GM21515 (cell line): ENCODE measurements at regions not wholly inside any gene's neighbourhood (a gene's known extent, or its start where the extent isn't known, plus 50 kb on each side); places are given as distances from the start of the nearest gene placed in this dataset.

ENCODE experiments used
- ATAC-seq: cut with Tn5 transposase; IDR thresholded peaks from one replicate; pipeline ENCODE4 v1.9.1; 2021; ENCODE audit not compliant: unreplicated experiment

DNA sequence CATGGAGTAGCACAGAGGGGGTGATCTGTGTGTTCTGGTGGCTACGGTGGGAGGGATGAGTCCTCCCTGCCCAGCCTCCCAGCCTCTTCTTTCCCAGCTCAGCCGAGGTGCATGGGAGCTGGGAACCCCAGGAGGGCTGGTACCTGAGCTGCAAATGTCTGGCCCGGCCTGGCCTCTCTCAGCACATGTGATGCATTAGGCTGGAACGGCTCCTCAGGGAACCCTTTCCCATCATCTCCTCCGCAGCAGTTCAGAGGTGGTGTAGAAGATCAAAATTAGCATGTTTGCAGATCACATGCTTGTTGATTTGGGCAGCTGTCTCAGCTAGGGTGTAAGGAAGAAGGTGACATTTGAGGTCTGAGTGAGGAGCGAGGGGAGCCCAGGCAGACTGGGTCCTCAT, 126.6 kb downstream of the EMX2 start:
- ATAC-seq, result no peak

DNA sequence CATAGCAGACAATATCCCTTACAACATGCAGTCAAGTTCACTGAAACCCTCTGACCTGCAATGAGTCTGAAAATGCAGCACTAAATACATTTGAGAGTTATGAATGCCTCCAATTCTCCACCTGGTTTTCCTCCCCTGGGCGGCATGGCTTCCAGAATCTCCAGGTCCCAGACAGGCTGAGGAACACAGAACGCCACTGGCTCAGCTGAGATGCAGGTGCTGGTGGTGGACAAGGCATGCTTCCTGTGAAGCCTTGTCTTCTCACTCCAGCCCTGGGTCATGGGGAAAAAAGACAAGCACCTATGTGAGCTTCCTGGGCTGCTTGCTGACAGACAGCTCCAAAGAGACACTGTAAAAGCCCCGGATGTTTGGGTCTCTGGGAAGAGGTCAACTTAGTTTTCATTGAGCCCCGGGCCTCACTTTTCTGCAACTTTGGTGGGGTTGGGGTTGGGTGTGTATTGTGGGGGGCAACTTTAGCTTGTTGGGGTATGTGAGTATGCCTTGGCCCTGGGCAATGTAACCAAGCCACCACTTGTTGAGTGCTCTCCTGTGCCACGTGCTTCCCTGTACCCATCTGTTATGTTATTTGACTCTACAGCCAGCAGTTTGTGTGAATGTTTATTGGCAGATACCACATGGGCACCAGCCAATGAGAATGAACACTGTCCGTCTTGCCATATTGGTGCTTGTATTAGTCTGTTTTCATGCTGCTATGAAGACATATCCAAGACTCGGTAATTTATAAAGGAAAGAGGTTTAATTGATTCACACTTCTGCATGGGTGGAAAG, 127.8 kb downstream of the EMX2 start:
- ATAC-seq, result no peak

DNA sequence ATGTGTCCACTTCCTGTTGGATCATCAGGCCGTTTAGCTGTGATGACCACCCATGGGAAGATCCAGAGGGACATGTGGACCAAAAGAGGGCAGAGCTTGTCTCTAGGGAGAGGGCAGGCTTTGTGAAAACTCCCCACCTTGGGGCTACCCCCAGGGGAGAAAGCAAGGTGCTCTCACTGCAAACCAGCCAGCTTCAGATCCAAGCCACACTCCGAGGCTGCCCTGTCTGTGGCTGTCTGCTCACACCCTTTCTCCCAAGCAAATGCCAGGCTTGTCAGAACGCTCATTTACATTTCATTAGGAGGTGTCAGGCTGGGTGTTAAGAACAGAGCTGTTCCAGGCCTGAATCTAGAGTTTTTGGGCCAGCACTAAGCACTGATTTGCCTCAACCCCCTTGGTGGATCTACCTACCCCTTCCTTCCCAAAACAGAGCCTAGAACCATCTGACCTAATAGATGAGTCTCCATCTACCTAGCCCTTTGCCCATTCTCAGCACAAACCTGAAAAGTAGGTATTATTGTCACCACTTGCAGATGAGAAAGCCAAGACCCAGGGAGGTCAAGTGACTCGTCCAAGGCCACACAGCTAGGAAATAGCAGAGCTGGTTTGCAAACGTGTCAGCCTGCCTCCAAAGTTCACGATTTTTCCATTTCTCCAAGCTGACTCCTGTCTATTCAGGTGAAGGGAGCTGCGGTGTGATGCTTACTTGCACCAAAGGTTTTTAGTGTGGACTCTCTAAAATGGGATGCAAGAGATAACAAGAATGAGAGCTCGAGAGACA, 130.9 kb downstream of the EMX2 start:
- ATAC-seq, result no peak

DNA sequence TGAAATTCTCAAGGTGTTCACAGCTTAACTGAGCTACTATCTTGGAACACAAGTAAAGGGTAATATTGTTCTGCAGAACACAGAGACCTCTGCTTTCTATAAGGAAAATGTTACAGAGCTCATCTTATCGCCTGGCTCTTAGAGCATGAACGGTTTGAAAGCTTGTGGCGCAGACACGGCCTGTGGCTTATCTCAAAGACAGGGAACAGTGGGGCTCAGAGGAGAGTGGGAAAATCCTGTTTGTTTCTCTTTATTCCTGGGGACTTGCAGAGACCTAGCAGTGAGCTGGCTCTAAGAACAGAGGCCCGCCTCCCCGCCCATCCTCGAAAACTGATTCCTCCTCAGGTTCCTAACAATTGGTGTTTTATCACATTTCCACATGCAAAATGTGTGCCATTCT, 131.7 kb downstream of the EMX2 start:
- ATAC-seq, result no peak

DNA sequence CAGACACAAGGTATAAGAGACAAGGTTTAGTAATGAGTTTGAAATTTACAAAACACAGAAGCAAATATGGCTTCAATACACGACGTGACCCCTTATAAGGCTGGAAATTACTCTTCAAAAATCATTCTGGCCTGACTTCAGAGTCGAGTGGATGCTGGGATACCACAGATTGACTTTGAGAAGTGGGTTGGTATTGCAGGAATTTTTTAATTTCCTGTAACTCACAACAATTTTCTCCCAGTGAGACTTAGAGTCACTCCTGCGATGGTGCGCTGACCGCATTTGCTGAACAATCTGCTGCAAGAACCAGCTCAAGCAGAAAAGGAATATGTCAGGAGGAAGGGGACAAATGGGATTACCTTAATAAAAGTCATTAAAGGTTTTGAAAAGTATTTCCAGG, 132.1 kb downstream of the EMX2 start:
- ATAC-seq, result no peak

DNA sequence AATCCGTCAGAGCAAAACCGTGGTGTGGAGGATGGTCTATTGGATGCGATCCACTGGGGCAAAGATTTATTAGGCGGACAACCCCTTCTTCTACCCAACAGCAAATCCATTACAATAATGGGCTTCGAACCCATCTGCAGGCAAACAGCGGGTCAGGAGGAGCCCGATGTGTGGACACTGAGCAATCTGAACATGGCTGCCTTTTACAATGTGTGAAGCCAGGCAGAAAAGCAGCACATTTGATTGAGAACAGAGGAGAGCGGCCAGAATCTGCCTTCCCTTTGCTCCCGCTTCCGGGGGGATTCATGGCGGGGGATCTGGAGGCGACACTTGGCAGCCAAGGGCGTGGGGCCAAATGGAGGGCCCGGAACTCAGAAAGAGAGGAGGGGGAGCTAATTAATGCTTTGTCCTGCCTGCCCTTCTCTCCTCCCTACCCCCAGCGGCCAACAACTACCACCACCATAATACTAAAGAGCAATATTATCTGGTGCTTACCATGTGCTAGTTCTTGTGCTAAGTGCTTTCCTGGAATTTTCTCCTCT, 133.0 kb downstream of the EMX2 start:
- ATAC-seq, result no peak

DNA sequence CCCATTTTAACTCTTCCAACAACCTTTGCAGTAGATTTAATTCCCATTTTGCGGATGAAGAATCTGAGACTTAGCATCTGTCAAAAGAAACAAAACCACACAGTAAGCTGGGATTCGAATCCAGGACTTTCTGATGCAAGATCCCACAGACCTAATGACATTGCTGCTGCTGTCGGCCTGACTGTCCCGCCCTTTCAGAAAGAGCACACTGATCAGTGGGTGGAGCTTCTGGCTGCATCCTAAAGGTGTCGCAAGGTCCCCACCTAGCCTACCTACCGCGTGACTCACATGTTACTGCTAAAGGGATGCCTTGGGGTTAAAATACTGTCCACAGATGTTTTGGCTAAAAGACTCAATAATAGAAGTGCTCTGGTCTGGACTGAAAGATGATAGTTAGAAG, 134.7 kb downstream of the EMX2 start:
- no peak for ATAC-seq

DNA sequence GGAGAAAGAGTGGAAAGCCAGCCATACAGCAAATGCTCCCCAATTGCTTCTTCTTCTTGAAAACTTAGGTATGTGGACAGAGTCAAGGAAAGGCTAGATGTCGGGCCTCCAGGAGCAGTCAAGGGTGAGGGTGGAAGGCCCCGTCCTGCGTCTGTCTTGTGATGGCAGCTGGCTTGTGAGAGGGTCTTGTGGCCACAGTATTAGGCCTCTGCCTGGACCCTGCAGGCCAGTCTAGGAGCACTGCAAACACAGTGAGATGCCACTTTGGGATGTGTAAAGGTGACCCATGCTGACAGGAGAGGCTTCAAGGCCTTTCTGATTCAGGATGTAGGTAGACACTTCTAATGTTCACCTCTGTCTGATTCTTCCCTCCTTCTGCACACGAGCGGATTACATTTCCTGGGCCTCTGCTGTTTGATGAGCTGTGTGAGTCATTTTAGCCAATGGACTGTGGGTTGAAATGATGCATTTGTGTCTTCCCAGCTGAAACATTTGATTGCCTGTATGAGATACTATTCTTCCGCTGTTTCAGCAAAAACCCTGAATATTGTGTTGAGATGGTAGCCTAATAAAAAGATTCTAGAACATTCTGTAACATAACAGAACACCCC, 135.4 kb downstream of the EMX2 start:
- ATAC-seq, result no peak

DNA sequence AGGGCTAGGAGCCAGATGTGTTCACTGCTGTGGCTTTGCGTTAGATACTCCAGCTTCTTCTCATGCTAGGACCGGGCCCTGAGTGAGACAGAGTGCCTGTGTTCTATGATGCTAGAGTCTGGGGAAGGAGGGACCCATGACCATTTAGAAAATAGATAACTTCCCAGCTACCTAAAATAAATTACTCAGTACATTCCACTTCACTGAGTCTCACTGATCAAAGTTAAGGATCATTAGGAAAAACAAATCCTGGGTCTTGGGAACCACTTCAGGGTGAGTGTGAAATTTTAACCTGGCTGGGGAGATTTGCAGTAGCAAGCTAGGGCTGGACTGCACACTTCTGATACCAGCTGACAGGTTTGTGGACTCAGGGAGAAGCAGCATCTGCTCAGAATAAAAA, 138.1 kb downstream of the EMX2 start:
- no peak for ATAC-seq

DNA sequence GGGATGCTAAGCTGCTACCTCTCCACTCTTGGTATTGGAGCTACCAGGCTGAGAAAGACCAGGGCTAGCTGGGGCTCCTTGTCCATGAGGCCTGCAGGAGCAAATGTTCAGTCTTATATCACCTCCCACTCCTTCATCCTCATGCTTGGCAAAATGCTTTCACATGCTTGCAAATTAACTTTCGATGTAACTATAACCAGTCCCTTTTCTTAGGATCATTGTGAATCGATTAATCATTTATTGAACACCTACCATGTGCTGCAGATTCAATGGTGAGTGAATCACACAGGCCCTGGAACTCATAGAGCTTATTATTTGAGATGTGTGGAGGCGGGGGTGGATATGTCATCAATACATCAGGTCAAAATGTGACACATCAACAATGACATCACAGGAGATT, 138.6 kb downstream of the EMX2 start:
- no peak for ATAC-seq

DNA sequence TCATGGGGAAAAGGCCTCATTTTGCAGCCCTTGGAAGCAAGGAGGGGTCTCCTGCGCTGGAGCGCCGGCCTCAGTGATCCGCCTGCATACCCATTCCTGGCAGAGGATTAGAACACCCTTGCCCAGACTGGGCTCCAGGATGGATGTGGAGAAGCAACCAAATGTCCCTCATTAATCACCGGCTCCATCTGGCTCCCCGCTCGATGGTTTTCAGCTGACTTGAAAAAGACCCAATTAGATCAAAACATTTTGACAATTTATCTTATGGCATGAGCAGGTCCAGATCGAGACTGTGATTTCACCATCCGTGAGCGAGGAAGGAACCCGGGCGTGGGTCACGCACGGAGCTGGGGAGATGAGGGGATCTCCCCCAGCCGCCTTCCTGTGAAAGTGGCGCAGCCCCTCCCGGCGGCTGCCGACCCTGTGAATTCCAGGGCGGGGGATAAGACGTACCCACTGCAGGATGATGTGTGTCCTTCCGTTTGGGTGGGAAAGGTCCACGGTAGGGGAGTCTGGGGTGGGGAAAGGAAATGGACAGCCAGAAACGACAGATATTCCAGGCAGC, 141.6 kb downstream of the EMX2 start:
- no peak for ATAC-seq

DNA sequence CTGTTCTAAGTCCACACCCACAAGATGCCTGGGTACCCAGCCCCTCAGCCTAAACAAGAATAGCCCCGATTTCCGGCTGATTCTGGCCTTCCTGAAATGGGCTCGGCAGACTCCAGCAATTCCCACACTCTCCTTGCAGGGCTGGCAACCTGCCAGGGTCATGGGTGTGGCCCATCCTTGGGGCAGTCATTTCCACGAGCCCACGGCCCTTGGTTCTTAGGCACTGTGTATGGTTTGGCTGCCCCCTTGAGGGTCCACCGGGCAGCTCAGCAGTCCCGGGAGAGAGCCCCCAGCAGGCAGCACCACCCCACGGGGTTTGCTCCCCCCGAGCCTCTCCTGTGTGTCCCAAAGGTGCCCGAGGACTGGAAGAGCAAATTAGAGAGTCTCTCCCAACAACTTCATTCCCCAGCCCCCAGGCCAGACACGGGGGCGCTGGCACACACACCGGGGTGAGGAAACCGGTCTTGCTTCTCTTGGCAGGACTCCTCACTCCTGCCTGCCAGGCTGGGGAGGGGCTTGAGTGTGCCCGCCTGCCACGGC, 142.2 kb downstream of the EMX2 start:
- no peak for ATAC-seq

DNA sequence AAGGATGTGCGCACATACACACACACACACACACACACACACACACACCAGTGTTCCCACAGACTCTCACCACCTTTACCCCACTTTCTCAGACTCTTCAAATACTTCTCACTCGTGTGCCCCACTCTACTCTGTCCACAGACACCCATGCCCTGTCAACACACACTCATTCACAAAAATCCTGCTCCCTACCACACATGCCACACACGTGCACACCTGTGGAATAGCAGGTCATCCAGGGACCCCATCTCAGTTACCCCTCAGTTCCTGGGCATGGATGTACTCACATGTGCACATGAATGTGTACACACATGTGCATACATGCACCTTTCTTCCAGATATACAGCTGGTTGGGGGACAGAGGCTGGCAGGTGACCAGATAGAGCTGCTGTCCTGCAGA, 142.9 kb downstream of the EMX2 start:
- ATAC-seq, result no peak

DNA sequence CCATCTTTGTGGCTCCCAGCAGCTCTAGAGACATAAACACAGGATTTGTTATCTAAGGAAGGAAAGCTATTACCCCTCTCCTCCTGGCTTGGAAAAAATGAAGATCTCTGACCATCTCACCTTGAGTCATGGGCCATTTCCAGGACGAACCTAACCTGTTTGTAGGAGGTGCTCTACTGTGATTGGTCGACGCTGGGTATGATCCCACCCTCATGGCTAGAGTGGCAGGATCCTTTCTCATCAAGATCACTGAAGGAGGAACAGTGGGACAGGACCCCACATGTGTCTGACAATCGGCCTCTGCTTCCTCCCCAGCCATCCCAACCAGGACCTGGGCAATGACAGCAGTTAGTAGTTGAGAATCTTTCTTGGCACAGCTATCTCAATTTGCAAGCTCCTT, 144.1 kb downstream of the EMX2 start:
- ATAC-seq, result no peak

DNA sequence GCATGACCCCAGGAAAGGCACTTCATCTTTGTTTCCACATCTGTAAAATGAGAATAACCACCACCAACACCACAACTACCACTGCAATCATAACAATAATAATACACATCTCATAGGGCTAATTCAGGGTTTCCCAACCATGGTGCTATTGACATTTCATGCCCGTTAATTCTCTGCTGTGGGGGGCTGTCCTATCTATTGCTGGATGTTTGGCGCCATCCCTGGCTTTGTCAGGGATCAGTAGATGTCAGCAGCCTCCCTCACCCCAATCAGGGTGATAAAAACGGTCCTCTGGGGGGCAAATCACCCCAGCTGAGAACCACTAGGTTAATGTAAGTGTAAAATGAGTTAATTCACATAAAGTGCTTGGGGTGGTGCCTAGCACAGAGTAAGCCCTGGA, 145.8 kb downstream of the EMX2 start:
- no peak for ATAC-seq

DNA sequence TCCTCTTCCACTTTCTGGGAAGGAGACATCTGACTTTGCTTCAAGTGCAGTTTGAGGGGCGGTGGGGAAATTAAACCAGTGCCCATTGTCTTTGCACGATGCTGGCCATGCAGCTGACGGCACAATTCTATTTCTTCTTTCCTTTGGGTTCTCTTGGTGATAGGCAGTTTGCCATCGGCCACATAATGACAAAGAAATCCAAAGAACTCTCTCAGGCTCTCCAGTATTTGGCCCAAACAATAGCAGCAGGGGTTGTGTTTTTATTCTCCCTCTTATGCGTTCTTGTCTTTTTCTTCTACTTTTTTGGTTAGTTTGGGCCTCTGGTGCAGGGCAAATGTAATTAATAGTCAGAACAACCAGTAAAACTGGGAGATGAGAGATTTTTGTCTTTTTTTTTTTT, 147.0 kb downstream of the EMX2 start:
- no peak for ATAC-seq

DNA sequence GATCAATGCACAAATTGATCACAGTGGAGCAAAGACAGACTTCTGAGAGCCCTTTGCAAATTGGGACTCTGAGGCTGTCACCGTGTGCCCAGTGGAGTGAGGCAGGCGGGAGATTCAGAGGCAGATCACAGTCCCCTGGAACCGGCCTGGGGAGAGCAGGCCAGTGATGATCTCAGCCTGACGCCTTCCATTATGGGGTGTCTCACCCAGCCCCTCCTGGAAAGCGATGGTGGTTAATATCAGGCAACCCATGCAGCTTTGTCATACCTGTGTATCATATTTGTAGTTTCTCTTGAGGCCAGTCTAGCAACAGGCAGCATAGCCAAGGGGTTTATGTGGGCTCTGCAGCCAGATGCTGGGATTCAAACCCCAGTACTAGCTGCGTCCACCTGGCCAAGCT, 147.8 kb downstream of the EMX2 start:
- no peak for ATAC-seq

DNA sequence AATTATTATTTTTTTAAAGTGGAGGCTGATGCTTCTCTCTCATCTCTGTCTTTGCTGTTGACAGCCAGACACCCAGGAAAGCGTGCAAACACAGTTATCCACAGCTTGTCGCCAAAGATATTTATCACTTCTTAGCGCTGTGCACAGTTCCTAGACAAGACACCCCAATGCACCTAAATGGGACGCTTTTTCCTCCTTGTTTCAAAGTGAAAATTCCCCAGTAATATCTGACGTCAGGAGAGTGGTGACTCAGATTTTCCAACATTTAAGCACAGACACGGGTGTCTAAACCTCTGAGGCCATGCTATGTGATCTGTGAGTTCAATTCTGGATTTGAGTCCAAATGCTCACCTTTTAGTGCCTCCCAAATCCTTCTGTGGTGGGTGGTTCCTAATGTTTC, 151.6 kb downstream of the EMX2 start:
- no peak for ATAC-seq

DNA sequence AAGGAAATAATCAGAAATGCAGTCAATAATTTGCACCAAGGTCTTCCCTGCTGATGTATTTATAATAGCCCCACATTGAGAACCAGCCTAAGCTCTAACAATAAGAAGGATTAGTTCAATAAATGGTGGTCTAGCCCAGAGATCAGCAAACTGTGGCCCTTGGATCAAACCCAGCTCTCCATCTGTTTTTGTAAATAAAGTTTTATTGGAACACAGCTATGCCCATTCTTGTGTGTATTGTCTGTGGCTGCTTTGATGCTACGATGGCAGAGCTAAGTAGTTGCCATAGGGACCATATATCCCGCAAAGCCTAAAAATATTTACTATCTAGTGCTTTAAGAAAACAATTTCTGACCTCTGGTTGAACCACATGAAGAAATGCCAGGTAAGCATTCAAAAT, 154.9 kb downstream of the EMX2 start:
- no peak for ATAC-seq

DNA sequence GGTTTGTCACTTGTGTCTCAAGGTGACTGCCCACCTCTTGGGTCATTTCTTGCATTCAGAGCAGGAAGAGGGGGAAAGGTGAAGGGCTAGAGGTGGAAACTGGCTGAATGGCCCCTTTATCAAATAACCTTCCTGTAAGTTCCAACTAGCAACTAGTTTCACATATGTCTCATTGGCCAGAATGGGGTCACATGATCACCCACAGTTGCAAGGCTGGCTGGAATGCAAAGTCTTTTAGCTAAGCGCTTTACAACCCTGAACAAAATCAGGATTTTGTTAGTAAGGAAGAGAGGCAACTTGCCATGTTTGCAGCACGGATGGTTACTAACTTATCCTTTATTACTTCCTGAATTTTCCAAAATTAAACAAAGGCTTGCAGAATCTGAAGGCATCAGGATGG, 156.3 kb downstream of the EMX2 start:
- ATAC-seq, result no peak

DNA sequence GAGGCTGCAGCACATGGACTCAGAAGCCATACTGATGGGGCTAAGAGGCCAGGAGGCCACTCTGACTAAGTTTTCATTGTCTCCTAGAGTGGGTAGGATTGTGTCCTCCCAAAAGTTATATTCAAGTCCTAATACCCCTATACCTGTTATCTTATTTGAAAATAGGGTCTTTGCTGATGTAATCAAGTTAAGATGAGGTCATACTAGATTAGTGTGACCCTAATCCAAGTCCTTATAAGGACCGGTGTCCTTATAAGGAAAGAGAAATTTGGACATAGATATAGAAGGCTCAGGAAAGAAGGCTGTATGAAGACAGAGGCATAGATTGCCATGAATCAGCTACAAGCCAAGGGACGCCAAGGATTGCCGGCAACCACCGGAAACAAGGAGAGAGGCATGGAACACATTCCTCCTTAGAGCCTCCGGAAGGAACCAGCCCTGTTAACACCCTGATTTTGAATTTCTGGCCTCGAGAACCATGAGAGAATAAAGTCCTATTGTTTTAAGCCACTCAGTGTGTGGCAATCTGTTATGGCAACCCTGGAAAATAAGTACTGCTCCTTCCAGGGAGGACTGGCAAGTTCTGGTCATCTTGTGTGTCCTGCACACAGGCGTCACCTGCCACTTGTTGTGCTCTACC, 157.0 kb downstream of the EMX2 start:
- no peak for ATAC-seq
